Left ventricle myocardium superior (tissue), 1 donor: ENCODE measurements at regions not wholly inside any gene's neighbourhood (a gene's known extent, or its start where the extent isn't known, plus 50 kb on each side); places are given as distances from the start of the nearest gene placed in this dataset.
"Not testable (repeated sequence)": the region's sequence is repeated elsewhere in the genome, so short reads cannot be mapped to it uniquely, and the experiment has no call there.

ENCODE experiments used
- ATAC-seq: fragments of 200-7000 bp; cut with Tn5 transposase; one replicate; pipeline ENCODE4 v1.9.1; 2020; ENCODE audit warnings: mild to moderate bottlenecking, moderate library complexity
- DNase-seq: peaks from one replicate; pipeline ENCODE4 v3.0.0-alpha.2; 2020
- intact Hi-C: fragments of 100-400 bp; cut with micrococcal nuclease; formaldehyde crosslinking; loops from one replicate; pipeline ENCODE4 v1.11.0; 2022
- donor health status: DM: no; HTN: yes; CAD: no; lungs with severe emphysema.

- ATAC-seq: peak; percentile 57
- DNase-seq: peak; percentile 42
- intact Hi-C loops: not testable (repeated sequence)
Measured at GRCh38 chr1:242924717-242925116, 330.4 kb downstream of the CEP170 start.

GRCh38 chr1:242923603-242924002, 331.5 kb downstream of the CEP170 start:
- ATAC-seq, intact Hi-C loops, DNase-seq: not testable (repeated sequence)

DNA sequence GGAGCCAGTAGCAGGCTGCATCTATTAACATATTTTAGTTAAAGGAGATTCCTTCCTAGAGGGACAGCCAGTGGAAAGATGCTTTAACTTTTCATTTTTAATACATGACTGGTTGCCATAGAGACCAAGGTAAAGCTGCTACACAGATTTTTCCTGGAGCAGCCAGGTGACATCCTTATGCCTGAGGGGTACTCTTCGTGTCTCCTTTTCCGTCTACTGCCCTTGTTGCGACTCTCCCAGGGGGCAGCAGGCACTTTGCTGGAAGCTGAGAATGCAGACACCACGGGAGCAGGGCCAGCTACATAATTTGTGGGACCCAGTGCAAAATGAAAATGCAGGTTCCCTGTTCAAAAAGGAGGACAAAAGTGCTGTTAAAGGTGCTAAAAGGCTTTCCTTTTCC, 340.4 kb downstream of the CEP170 start:
- intact Hi-C loops, ATAC-seq, DNase-seq: not testable (repeated sequence)

DNA sequence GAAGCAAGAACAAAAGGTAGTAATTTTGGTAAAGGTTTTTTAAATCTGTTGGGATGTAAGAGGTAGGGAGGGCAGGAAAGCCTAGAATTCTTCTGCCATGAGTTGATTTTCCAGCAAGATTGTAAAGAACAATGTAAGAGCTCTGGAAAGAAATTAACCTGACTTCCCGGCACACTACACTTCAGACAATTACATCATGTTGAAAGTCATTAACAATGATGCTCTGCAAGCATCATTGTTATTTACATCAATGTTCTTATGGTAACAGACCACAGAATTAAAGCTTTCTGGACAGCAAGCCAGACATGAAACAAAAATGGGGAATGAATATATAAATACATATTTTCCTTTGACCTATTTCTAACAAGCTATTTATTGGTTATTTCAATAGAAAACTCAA, 342.2 kb downstream of the CEP170 start:
- intact Hi-C loops, ATAC-seq, DNase-seq: not testable (repeated sequence)

GRCh38 chr1:242900558-242900957, 354.5 kb downstream of the CEP170 start:
- DNase-seq, intact Hi-C loops, ATAC-seq: not testable (repeated sequence)

DNA sequence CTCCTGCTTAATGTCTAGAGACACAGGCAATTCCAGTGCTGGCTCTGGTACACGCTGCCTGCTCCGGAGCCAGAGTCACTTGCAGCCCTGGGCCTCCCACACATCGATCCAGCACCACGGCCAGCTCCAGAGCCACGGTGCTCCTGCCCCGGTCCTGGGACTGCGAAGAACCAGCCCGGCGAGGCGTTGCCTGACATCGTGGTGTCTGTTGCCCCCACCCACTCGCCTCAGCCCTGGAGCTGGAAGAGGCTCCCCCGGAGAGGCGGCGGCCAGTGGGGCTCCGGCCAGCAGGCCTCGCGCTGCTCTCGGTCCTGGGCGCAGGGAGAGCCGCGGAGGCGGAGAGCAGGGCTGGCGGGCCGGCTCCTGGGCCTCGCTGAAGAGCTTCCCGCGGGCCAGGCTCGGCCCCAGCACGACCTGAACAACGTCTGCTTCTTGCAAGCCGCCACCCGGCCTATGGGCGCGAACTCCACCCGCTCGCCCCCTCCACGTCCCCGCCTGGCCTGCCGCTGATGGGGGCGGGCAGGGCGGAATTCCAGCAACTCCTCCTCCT, 364.8 kb downstream of the CEP170 start:
- peak; percentile 82 for ATAC-seq
- peak; percentile 56 for DNase-seq
- intact Hi-C loops: no loop called here

- intact Hi-C loops: no loop called here
- ATAC-seq (no peak), DNase-seq (no peak)
Measured at GRCh38 chr1:242886137-242886536, 361.6 kb upstream of the PLD5 start.

GRCh38 chr1:242880022-242880421, 355.5 kb upstream of the PLD5 start:
- DNase-seq, ATAC-seq, intact Hi-C loops: not testable (repeated sequence)

DNA sequence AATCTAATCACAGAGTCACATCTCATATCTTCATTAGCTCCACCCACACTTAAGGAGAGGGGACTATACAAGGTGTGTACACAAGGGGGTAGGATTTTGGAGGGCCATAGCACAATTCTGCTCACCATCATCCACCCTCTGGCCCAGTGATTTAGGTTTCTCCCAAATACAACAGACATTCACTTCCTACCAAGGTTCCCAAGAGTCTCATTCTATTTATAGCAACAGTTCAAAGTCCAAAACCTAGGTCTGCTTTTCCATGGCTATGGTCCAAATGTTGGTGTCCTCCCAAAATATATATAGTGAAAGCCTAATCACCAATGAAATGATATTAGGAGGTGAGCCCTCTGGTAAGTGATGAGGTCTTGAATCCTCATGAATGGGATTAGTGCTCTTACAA, 353.2 kb upstream of the PLD5 start:
- DNase-seq: no peak
- intact Hi-C loops: no loop called here
- ATAC-seq: peak; percentile 16

- peak; percentile 53 for DNase-seq
- intact Hi-C loops: no loop called here
- peak; percentile 87 for ATAC-seq
Measured at GRCh38 chr1:242877229-242877628, 352.7 kb upstream of the PLD5 start.

DNA sequence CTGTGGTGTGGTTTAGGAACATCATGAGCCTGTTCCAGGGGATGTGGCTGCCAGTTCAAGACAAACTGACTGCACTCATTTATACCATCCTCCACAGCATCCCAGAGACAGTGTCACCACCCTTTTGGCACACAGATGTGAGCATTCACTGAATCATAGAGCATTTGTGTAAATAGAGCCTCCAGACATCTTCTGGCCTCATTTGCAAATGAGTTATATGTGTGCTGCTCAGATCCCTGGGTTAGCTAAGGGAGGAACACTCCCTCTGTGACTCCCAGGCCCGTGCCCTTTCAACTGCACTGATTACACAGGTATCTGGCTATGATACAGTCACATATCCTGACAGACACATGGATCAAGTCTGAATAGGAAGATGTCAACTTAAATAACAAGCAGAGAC, 351.5 kb upstream of the PLD5 start:
- ATAC-seq: no peak
- intact Hi-C loops: no loop called here
- DNase-seq: no peak

- no peak for DNase-seq
- intact Hi-C loops: no loop called here
- ATAC-seq: no peak
Measured at GRCh38 chr1:242873661-242874060, 349.2 kb upstream of the PLD5 start.

DNA sequence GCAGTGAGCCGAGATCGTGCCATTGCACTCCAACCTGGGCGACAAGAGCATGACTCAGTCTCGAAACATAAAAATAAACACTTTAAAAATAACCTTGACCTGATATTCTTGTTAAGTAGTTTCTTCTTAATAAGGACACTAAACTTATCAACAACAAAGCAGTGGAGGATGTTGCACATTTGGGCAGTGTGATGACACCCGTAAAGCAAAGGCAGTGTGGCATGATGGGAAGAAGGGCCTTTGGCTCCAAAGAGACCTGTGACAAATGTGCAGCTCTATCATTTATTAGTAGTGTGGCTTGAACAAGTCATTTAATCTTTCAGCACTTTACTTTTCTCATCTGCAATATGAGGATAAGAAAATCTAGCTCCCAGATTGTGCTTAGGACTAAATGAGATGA, 348.0 kb upstream of the PLD5 start:
- intact Hi-C loops: no loop called here
- ATAC-seq (peak; percentile 90), DNase-seq (no peak)

- ATAC-seq: no peak
- intact Hi-C loops: no loop called here
- no peak for DNase-seq
Measured at GRCh38 chr1:242871471-242872030, 347.1 kb upstream of the PLD5 start.

DNA sequence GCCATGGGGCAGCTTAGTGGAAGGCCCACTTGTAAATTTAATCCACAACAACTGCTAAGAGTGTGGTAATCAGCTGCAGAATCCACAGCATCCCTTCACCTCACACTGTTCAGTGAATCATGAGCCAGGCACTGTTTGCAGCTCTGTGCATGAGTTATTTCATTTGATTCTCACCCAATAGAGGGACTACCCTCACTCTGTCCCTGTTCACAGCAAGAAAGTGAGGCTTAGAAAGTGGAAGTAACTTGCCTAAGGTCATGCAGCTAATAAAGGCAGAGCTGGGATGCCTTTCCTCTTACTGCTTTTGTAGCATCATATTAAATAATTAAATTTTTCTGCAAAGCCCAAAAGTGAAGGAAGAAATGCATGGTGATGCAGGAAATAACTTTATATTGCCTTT, 346.5 kb upstream of the PLD5 start:
- intact Hi-C loops: no loop called here
- ATAC-seq (no peak), DNase-seq (no peak)

GRCh38 chr1:242856289-242856688, 331.8 kb upstream of the PLD5 start:
- intact Hi-C loops: no loop called here
- no peak for DNase-seq
- ATAC-seq: no peak

DNA sequence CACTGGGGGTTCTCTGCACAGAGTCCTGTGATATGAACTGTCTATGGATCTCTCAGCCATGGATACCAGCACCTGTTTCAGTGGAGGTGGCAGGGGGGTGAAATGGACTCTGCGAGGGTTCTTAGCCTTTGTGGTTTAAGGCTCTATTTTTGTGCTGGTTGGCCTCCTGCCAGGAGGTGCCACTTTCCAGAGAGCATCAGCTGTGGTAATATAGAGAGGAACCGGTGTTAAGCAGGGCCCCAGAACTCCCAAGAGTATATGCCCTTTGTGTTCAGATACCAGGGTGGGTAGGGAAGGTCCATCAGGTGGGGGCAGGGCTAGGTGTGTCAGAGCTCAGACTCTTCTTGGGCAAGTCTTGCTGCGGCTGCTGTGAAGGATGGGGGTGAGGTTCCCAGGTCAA, 330.0 kb upstream of the PLD5 start:
- DNase-seq (no peak), ATAC-seq (no peak)
- intact Hi-C loops: no loop called here

- intact Hi-C loops: no loop called here
- DNase-seq (no peak), ATAC-seq (no peak)
Measured at GRCh38 chr1:242847390-242847993, 323.0 kb upstream of the PLD5 start.

- intact Hi-C loops: no loop called here
- ATAC-seq (no peak), DNase-seq (no peak)
Measured at GRCh38 chr1:242842094-242842493, 317.6 kb upstream of the PLD5 start.

DNA sequence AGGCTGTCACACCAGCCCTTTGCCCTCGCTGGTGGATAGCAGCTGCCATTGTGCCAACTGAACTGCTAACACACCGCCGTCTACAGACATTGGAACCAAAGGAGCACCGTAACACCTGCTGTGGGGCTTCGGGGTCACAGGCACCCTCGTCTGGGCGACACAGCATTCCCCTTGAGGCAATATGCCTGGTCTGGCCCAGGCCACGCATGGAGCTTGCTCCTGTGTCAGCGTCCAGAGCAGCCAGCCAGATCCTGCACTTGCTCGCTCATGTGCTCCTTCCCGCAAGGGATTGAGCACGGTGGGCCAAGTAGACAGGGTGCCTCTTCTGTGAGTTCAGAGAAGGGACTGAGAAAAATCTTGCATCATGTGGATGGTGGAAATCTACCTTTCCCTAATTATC, 314.6 kb upstream of the PLD5 start:
- no peak for ATAC-seq
- DNase-seq: no peak
- intact Hi-C loops: no loop called here

GRCh38 chr1:242836423-242836822, 311.9 kb upstream of the PLD5 start:
- ATAC-seq: no peak
- no peak for DNase-seq
- intact Hi-C loops: no loop called here
